Panc1 (cell line): ENCODE measurements at regions not wholly inside any gene's neighbourhood (a gene's known extent, or its start where the extent isn't known, plus 50 kb on each side); places are given as distances from the start of the nearest gene placed in this dataset.

Experiments used
- CTCF ChIP-seq: fragments of 450-650 bp; IDR thresholded peaks from 2 replicates; pipeline ENCODE4 v1.5.1; 2017; ENCODE audit warnings: mild to moderate bottlenecking
- REST ChIP-seq, 2 experiments: IDR thresholded peaks; 2 replicates each; pipeline ENCODE4 v1.6.1; 2011 to 2012; ENCODE audit warnings: low read depth in 2 of 2, control low read depth in 1 of 2, low read length in 1 of 2, mild to moderate bottlenecking in 1 of 2, moderate library complexity in 1 of 2; ENCODE audit not compliant: insufficient read depth in 1 of 2

GRCh38 chrX:51420610-51421009 lies 75.8 kb downstream of the NUDT11 start:
- TF ChIP-seq REST (IDR thresholded peaks at IDR 0.05; ENCODE audit: insufficient read depth in 1 of 2, low read depth in 2 of 2, low read length in 1 of 2) (no peak), CTCF (peak; percentile 74)
